A549 (cell line): ENCODE measurements at regions not wholly inside any gene's neighbourhood (a gene's known extent, or its start where the extent isn't known, plus 50 kb on each side); places are given as distances from the start of the nearest gene placed in this dataset.
"Not testable (repeated sequence)": the region's sequence is repeated elsewhere in the genome, so short reads cannot be mapped to it uniquely, and the experiment has no call there.

Source experiments
- ATAC-seq, 2 experiments: fragments of 200-7000 bp in 1 of 2; fragments of >200 bp in 1 of 2; cut with Nextera tagmentation in 1 of 2; cut with Tn5 transposase in 1 of 2; 3 replicates each; pipeline versions ENCODE4 v1.8.0 to v1.9.1; 2018 to 2020; ENCODE audit warnings: mild to moderate bottlenecking in 1 of 2, moderate library complexity in 1 of 2
- CTCF ChIA-PET: fragments of 300-600 bp; sonication (Branson Sonifier 250); formaldehyde crosslinking; extraction: SDS; loops from one replicate; lab custom pipeline; 2021; ENCODE audit warnings: antibody characterized with exemption, inconsistent platforms; lab: Yijun Ruan, JAX
- POLR2A ChIA-PET: fragments of 350-600 bp; formaldehyde crosslinking; extraction: SDS; loops from one replicate; lab custom pipeline; 2021; ENCODE audit warnings: antibody characterized with exemption, inconsistent platforms; lab: Yijun Ruan, JAX
- DNase-seq, 2 experiments: peaks; one replicate each; pipeline versions ENCODE4 v3.0.0 to v3.0.0-alpha.2; 2011 to 2016; ENCODE audit warnings: low read depth in 1 of 2, low spot score in 1 of 2
- FAIRE-seq: peaks from 2 replicates; lab custom pipeline; 2011; peaks lifted over from hg19 to GRCh38; lab: Jason Lieb, UNC
- H3K27ac ChIP-seq, 2 experiments: fragments of >200 bp; sonication (Bioruptor Twin); formaldehyde crosslinking; 3 replicates each; pipeline ENCODE4 v1.5.1; 2016 to 2017
- H3K4me1 ChIP-seq: fragments of >200 bp; sonication (Bioruptor Twin); formaldehyde crosslinking; 3 replicates; pipeline ENCODE4 v1.6.1; 2016
- H3K4me2 ChIP-seq: fragments of >200 bp; sonication (Bioruptor Twin); formaldehyde crosslinking; 3 replicates; pipeline ENCODE4 v1.6.1; 2016
- H3K4me3 ChIP-seq: fragments of >200 bp; sonication (Bioruptor Twin); formaldehyde crosslinking; 3 replicates; pipeline ENCODE4 v1.5.1; 2016
- H3K9me3 ChIP-seq: fragments of >200 bp; sonication (Bioruptor Twin); formaldehyde crosslinking; 3 replicates; pipeline ENCODE4 v1.6.1; 2016
- ATOH8 ChIP-seq: fragments of 250-450 bp; sonication (Bioruptor Pico); IDR thresholded peaks from 2 replicates; pipeline ENCODE4 v1.5.0; 2020; ENCODE audit warnings: low read depth, mild to moderate bottlenecking, moderate library complexity
- CBX8 ChIP-seq: fragments of 200-600 bp; sonication (generic); IDR thresholded peaks from 2 replicates; pipeline ENCODE4 v1.6.1; 2016
- CEBPB ChIP-seq, 2 experiments: fragments of >200 bp in 1 of 2; sonication (Bioruptor Twin) in 1 of 2; formaldehyde crosslinking in 1 of 2; IDR thresholded peaks; 2 replicates each; pipeline ENCODE4 v1.6.1; 2012 to 2016
- CHD2 ChIP-seq: fragments of 150-350 bp; IDR thresholded peaks from 2 replicates; pipeline ENCODE4 v1.6.1; 2014; ENCODE audit warnings: low read length; ENCODE audit not compliant: partially characterized antibody
- E2F6 ChIP-seq: IDR thresholded peaks from 2 replicates; pipeline ENCODE4 v1.6.1; 2012; ENCODE audit warnings: low read depth, borderline replicate concordance
- EP300 ChIP-seq, 2 experiments: fragments of >200 bp; sonication (Bioruptor Twin); formaldehyde crosslinking; IDR thresholded peaks; 2 replicates in 1 of 2; 3 replicates in 1 of 2; pipeline ENCODE4 v1.6.1; 2016 to 2017
- FOSL2 ChIP-seq, 2 experiments: fragments of 450-650 bp in 1 of 2; fragments of >200 bp in 1 of 2; sonication (Bioruptor Twin) in 1 of 2; formaldehyde crosslinking; IDR thresholded peaks; 2 replicates each; pipeline versions ENCODE4 v1.5.0 to v1.6.1; 2016 to 2020; ENCODE audit warnings: mild to moderate bottlenecking in 1 of 2, moderate library complexity in 1 of 2
- JUNB ChIP-seq: fragments of >200 bp; sonication (Bioruptor Twin); formaldehyde crosslinking; IDR thresholded peaks from 2 replicates; pipeline ENCODE4 v1.6.1; 2016
- KDM1A ChIP-seq: fragments of 200-600 bp; sonication (generic); IDR thresholded peaks from 2 replicates; pipeline ENCODE4 v1.6.1; 2016; ENCODE audit warnings: low read depth, mild to moderate bottlenecking
- KDM5A ChIP-seq: fragments of 200-600 bp; sonication (generic); IDR thresholded peaks from 2 replicates; pipeline ENCODE4 v1.6.1; 2016; ENCODE audit warnings: antibody characterized with exemption, mild to moderate bottlenecking
- MAFK ChIP-seq: fragments of 450-650 bp; IDR thresholded peaks from 2 replicates; pipeline ENCODE4 v1.6.1; 2014; ENCODE audit not compliant: partially characterized antibody
- NFE2L2 ChIP-seq: fragments of 150-350 bp; conservative IDR thresholded peaks from 2 replicates; pipeline ENCODE4 v1.6.1; 2014; ENCODE audit warnings: low read length
- NPAS2 ChIP-seq: fragments of 250-450 bp; sonication (Bioruptor Pico); IDR thresholded peaks from 2 replicates; pipeline ENCODE4 v1.8.0; 2022; ENCODE audit warnings: mild to moderate bottlenecking, moderate library complexity, borderline replicate concordance
- NR3C1 ChIP-seq: fragments of >200 bp; sonication (Bioruptor Twin); formaldehyde crosslinking; IDR thresholded peaks from 3 replicates; pipeline ENCODE4 v1.6.1; 2017
- PBX3 ChIP-seq: IDR thresholded peaks from 2 replicates; pipeline ENCODE4 v1.6.1; 2012
- POLR2A ChIP-seq: IDR thresholded peaks from 2 replicates; pipeline ENCODE4 v1.6.1; 2012; ENCODE audit warnings: mild to moderate bottlenecking, low read length
- POLR2AphosphoS2 ChIP-seq: conservative IDR thresholded peaks from 2 replicates; pipeline ENCODE4 v1.6.1; 2012; ENCODE audit warnings: low read length, improper control_type of control experiment, inconsistent platforms
- RARB ChIP-seq: fragments of 250-450 bp; sonication (Bioruptor Pico); IDR thresholded peaks from 2 replicates; pipeline ENCODE4 v1.8.0; 2021; ENCODE audit warnings: mild to moderate bottlenecking, moderate library complexity
- RCOR1 ChIP-seq: fragments of 150-350 bp; IDR thresholded peaks from 2 replicates; pipeline ENCODE4 v1.6.1; 2014; ENCODE audit warnings: antibody characterized with exemption, low read length, low read depth
- RNF2 ChIP-seq: fragments of 200-600 bp; sonication (generic); IDR thresholded peaks from 2 replicates; pipeline ENCODE4 v1.6.1; 2016; ENCODE audit warnings: low read depth, mild to moderate bottlenecking, antibody characterized with exemption, moderate library complexity, borderline replicate concordance
- SMC3 ChIP-seq: fragments of >200 bp; sonication (Bioruptor Twin); formaldehyde crosslinking; IDR thresholded peaks from 3 replicates; pipeline ENCODE4 v1.6.1; 2018; ENCODE audit warnings: inconsistent platforms
- SREBF2 ChIP-seq: fragments of 450-650 bp; IDR thresholded peaks from 2 replicates; pipeline ENCODE4 v1.6.1; 2014; ENCODE audit warnings: mild to moderate bottlenecking, moderate library complexity
- ZSCAN20 ChIP-seq: fragments of 250-450 bp; sonication (Bioruptor Pico); IDR thresholded peaks from 2 replicates; pipeline ENCODE4 v1.8.0; 2022; ENCODE audit warnings: mild to moderate bottlenecking, moderate library complexity
- WGBS: methylation state at CpG from one replicate; pipeline ENCODE4 v1.1.6; 2017; ENCODE audit errors: missing lambda C conversion rate; 5-methylcytosine and 5-hydroxymethylcytosine counted together

GRCh38 chr2:198615972-198616371 is 811.6 kb downstream of the PLCL1 start:
- DNase-seq (no peak), ATAC-seq (no peak), FAIRE-seq (no peak)
- Histone ChIP-seq H3K4me1 (no peaks in the 10 kb centered on the region), H3K4me2 (peak overlapping the region; percentile 48), H3K27ac (no peak overlapping the region), H3K9me3 (no peaks in the 10 kb centered on the region), H3K4me3 (no peak overlapping the region)
- POLR2A ChIA-PET = no interaction called here
- 6% methylated on average over 4 of the region's 4 CpGs for WGBS
- CTCF ChIA-PET = no interaction called here
- TF ChIP-seq JUNB = no peak
- no peak for TF ChIP-seq KDM1A
- TF ChIP-seq ZSCAN20 (CRISPR knock-in tag) = no peak
- no peak for TF ChIP-seq RCOR1
- TF ChIP-seq CBX8 = no peak
- TF ChIP-seq NR3C1 = no peak

GRCh38 chr2:198611201-198611600 is 806.8 kb downstream of the PLCL1 start:
- TF ChIP-seq RARB (CRISPR knock-in tag) = no peak
- no peak for TF ChIP-seq POLR2AphosphoS2
- TF ChIP-seq SREBF2 = no peak
- no peak for TF ChIP-seq PBX3
- no peak for TF ChIP-seq POLR2A
- TF ChIP-seq NFE2L2 = no peak
- no peak for TF ChIP-seq SMC3
- no peak for TF ChIP-seq CEBPB (IDR thresholded peaks at IDR 0.05)
- TF ChIP-seq CBX8 = no peak
- TF ChIP-seq KDM5A = no peak
- TF ChIP-seq ATOH8 (CRISPR knock-in tag) = no peak
- no peak for TF ChIP-seq FOSL2 (IDR thresholded peaks at IDR 0.05)
- TF ChIP-seq FOSL2 (CRISPR knock-in tag; IDR thresholded peaks at IDR 0.05) = no peak
- TF ChIP-seq NPAS2 (CRISPR knock-in tag) = no peak
- TF ChIP-seq E2F6 = no peak
- no peak for TF ChIP-seq EP300 (IDR thresholded peaks at IDR 0.05)
- no peak for TF ChIP-seq CHD2
- TF ChIP-seq JUNB = no peak
- no peak for TF ChIP-seq RNF2
- TF ChIP-seq, all 56 proteins: peak for 0
- no peak overlapping the region for H3K4me2 ChIP-seq
- ChIA-PET CTCF (no interaction called here), POLR2A (no interaction called here)
- H3K9me3 ChIP-seq = no peaks in the 10 kb centered on the region
- no peak overlapping the region for H3K4me3 ChIP-seq
- no peak for DNase-seq
- no peak for FAIRE-seq
- no peaks in the 10 kb centered on the region for H3K4me1 ChIP-seq
- H3K27ac ChIP-seq = no peak overlapping the region
- 20% methylated on average over 3 of the region's 3 CpGs for WGBS
- no peak for ATAC-seq

- no peak for DNase-seq
- POLR2A ChIA-PET = no interaction called here
- TF ChIP-seq MAFK (peak; percentile 61), NFE2L2 (no peak)
- Histone ChIP-seq H3K4me2 (no peak overlapping the region), H3K9me3 (no peaks in the 10 kb centered on the region), H3K4me3 (no peak overlapping the region), H3K27ac (no peak overlapping the region), H3K4me1 (no peaks in the 10 kb centered on the region)
- no peak for ATAC-seq
- CTCF ChIA-PET = no interaction called here
- WGBS = 84% methylated on average over 1 of the region's 1 CpG
- FAIRE-seq = no peak
Measured at GRCh38 chr2:198604599-198604998, 800.2 kb downstream of the PLCL1 start.

- POLR2A ChIA-PET, H3K4me1 ChIP-seq: not testable (repeated sequence)
Measured at GRCh38 chr2:198602986-198603385, 798.6 kb downstream of the PLCL1 start.

More at GRCh38 chr2:198602986-198603385, 798.6 kb downstream of the PLCL1 start:
- DNase-seq, H3K9me3 ChIP-seq, FAIRE-seq, CTCF ChIA-PET, H3K27ac ChIP-seq, H3K4me3 ChIP-seq, H3K4me2 ChIP-seq, ATAC-seq: not testable (repeated sequence)
- WGBS = 67% methylated on average over 15 of the region's 15 CpGs
